Trophoblast cell (in vitro differentiated cells and primary cell): ENCODE measurements at regions not wholly inside any gene's neighbourhood (a gene's known extent, or its start where the extent isn't known, plus 50 kb on each side); places are given as distances from the start of the nearest gene placed in this dataset.

Experiments used
- DNase-seq, 2 donors: peaks; one replicate each; pipeline ENCODE4 v3.0.0-alpha.2; 2016
- H2AFZ ChIP-seq: 2 replicates; pipeline ENCODE4 v1.6.1; 2013; ENCODE audit warnings: low read length, moderate library complexity, mild to moderate bottlenecking; ENCODE audit not compliant: insufficient read depth, poor library complexity
- H2AK5ac ChIP-seq: 2 replicates; pipeline ENCODE4 v1.6.1; 2013; ENCODE audit warnings: mild to moderate bottlenecking, low read length
- H2BK120ac ChIP-seq: 2 replicates; pipeline ENCODE4 v1.6.1; 2013; ENCODE audit warnings: low read length, mild to moderate bottlenecking, moderate library complexity; ENCODE audit not compliant: insufficient read depth, poor library complexity
- H2BK12ac ChIP-seq: 2 replicates; pipeline ENCODE4 v1.6.1; 2013; ENCODE audit warnings: mild to moderate bottlenecking, low read length, moderate library complexity
- H2BK5ac ChIP-seq: 2 replicates; pipeline ENCODE4 v1.6.1; 2013; ENCODE audit warnings: low read length, low read depth, moderate library complexity, mild to moderate bottlenecking; ENCODE audit not compliant: poor library complexity
- H3K14ac ChIP-seq: 2 replicates; pipeline ENCODE4 v1.6.1; 2013; ENCODE audit warnings: mild to moderate bottlenecking, low read length
- H3K18ac ChIP-seq: 2 replicates; pipeline ENCODE4 v1.6.1; 2013; ENCODE audit warnings: mild to moderate bottlenecking, low read length
- H3K23ac ChIP-seq: 2 replicates; pipeline ENCODE4 v1.6.1; 2013; ENCODE audit warnings: low read length
- H3K27ac ChIP-seq: 2 replicates; pipeline ENCODE4 v1.5.1; 2013; ENCODE audit warnings: low read depth, mild to moderate bottlenecking, inconsistent platforms, low read length, moderate library complexity
- H3K27me3 ChIP-seq: 2 replicates; pipeline ENCODE4 v1.6.1; 2013; ENCODE audit warnings: inconsistent platforms, mild to moderate bottlenecking, low read length, moderate library complexity; ENCODE audit not compliant: insufficient read depth
- H3K36me3 ChIP-seq, 2 experiments: 1 replicate in 1 of 2; 2 replicates in 1 of 2; pipeline ENCODE4 v1.6.1; 2013; ENCODE audit warnings: low read length in 2 of 2, mild to moderate bottlenecking in 2 of 2, moderate library complexity in 1 of 2; ENCODE audit not compliant: insufficient read depth in 2 of 2, control insufficient read depth in 1 of 2
- H3K4ac ChIP-seq: 2 replicates; pipeline ENCODE4 v1.6.1; 2013; ENCODE audit warnings: low read depth, mild to moderate bottlenecking, low read length, moderate library complexity
- H3K4me1 ChIP-seq, 2 experiments: 1 replicate in 1 of 2; 2 replicates in 1 of 2; pipeline ENCODE4 v1.6.1; 2013; ENCODE audit warnings: low read length in 2 of 2, mild to moderate bottlenecking in 2 of 2, moderate library complexity in 1 of 2; ENCODE audit not compliant: insufficient read depth in 2 of 2, control insufficient read depth in 1 of 2
- H3K4me2 ChIP-seq: 2 replicates; pipeline ENCODE4 v1.6.1; 2013; ENCODE audit warnings: inconsistent platforms, mild to moderate bottlenecking, low read length, moderate library complexity
- H3K4me3 ChIP-seq: 2 replicates; pipeline ENCODE4 v1.5.1; 2013; ENCODE audit warnings: mild to moderate bottlenecking, low read depth, low read length, inconsistent platforms
- H3K79me1 ChIP-seq: one replicate; pipeline ENCODE4 v1.6.1; 2013; ENCODE audit warnings: low read length
- H3K79me2 ChIP-seq: 2 replicates; pipeline ENCODE4 v1.6.1; 2013; ENCODE audit warnings: low read length, mild to moderate bottlenecking; ENCODE audit not compliant: control insufficient read depth, insufficient read depth, poor library complexity
- H3K9ac ChIP-seq: 2 replicates; pipeline ENCODE4 v1.6.1; 2013; ENCODE audit warnings: mild to moderate bottlenecking, low read length
- H3K9me3 ChIP-seq: 2 replicates; pipeline ENCODE4 v1.6.1; 2013; ENCODE audit warnings: low read depth, mild to moderate bottlenecking, control low read depth, inconsistent platforms, low read length; ENCODE audit not compliant: insufficient read depth
- H4K12ac ChIP-seq: 2 replicates; pipeline ENCODE4 v1.6.1; 2013; ENCODE audit warnings: low read depth, mild to moderate bottlenecking, low read length, moderate library complexity
- H4K8ac ChIP-seq: 2 replicates; pipeline ENCODE4 v1.6.1; 2013; ENCODE audit warnings: low read depth, mild to moderate bottlenecking, low read length, moderate library complexity
- H4K91ac ChIP-seq: one replicate; pipeline ENCODE4 v1.6.1; 2013; ENCODE audit warnings: low read depth, mild to moderate bottlenecking, low read length, moderate library complexity
- WGBS: extraction: QIAGEN DNeasy Blood & Tissue Kit; methylation state at CpG from one replicate; pipeline ENCODE4 v1.1.7; 2013; ENCODE audit warnings: missing lambda C conversion rate; ENCODE audit not compliant: insufficient read length, insufficient coverage; ENCODE audit errors: extremely low coverage; 5-methylcytosine and 5-hydroxymethylcytosine counted together

DNA sequence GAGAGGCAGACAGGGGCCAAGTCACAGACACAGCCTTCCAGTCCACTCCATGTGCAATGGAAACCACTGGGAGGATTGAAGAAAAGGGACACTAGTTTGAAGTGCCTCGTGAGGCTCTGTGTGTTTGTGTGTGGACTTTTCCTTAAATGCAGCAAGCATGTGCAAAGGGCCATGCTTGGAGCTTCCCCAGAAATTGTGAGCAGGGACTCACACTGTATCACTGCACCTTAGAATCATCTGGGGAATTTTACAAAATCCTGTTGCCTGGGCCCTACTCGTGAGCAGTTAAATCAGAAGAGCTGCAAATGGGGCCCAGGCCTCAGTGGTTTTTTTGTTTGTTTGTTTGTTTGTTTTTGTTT, 137.8 kb downstream of the TRIM43 start:
- Histone ChIP-seq H2AFZ (no peak overlapping the region), H4K8ac (no peak overlapping the region), H4K12ac (no peak overlapping the region), H3K79me1 (no peaks in the 10 kb centered on the region), H2BK120ac (no peak overlapping the region), H2BK12ac (no peak overlapping the region), H3K79me2 (no peaks in the 10 kb centered on the region), H2AK5ac (no peak overlapping the region), H3K18ac (no peak overlapping the region), H3K9me3 (no peaks in the 10 kb centered on the region), H3K14ac (no peak overlapping the region), H4K91ac (no peak overlapping the region), H3K27me3 (no peaks in the 10 kb centered on the region), H3K4me3 (no peak overlapping the region), H2BK5ac (no peak overlapping the region), H3K4ac (no peak overlapping the region), H3K9ac (no peak overlapping the region), H3K36me3 (no peaks in the 10 kb centered on the region), H3K4me1 (no peaks in the 10 kb centered on the region), H3K27ac (no peak overlapping the region), H3K4me2 (no peak overlapping the region), H3K23ac (no peak overlapping the region)
- WGBS, result no CpG with 5 or more reads among the region's 2 CpGs
- DNase-seq, result no peak

DNA sequence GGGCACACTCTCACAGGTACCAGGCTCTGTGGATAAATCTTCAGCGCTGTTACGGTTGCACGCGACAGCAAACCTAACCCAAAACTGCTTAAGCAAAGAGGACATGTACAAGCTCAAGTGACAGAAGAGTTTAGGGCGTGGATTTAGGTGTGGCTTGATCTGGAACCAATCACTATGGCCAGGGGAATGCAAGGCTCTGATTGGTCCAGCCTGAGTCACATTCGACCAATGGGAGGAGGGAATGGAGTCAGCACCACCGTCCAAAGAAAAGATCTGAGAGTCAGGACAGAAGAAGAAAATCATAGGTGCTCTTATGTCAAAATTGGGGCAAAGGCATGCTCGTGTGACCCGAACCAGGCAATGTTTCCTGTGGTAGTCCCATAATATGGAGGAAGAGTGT, 139.0 kb downstream of the TRIM43 start:
- H3K27me3 ChIP-seq, result no peaks in the 10 kb centered on the region
- no peak overlapping the region for H3K18ac ChIP-seq
- WGBS, result no CpG with 5 or more reads among the region's 9 CpGs
- no peak overlapping the region for H4K8ac ChIP-seq
- H3K9ac ChIP-seq, result no peak overlapping the region
- no peak overlapping the region for H3K27ac ChIP-seq
- no peaks in the 10 kb centered on the region for H3K9me3 ChIP-seq
- H2AK5ac ChIP-seq, result no peak overlapping the region
- no peak overlapping the region for H3K14ac ChIP-seq
- no peak overlapping the region for H2BK120ac ChIP-seq
- H3K23ac ChIP-seq, result no peak overlapping the region
- H4K91ac ChIP-seq, result no peak overlapping the region
- no peak overlapping the region for H2BK5ac ChIP-seq
- H3K79me2 ChIP-seq, result no peaks in the 10 kb centered on the region
- no peaks in the 10 kb centered on the region for H3K79me1 ChIP-seq
- no peak overlapping the region for H4K12ac ChIP-seq
- H3K4ac ChIP-seq, result no peak overlapping the region
- H3K4me2 ChIP-seq, result no peak overlapping the region
- no peak overlapping the region for H2BK12ac ChIP-seq
- no peak overlapping the region for H2AFZ ChIP-seq
- DNase-seq, result no peak
- no peaks in the 10 kb centered on the region for H3K4me1 ChIP-seq
- no peak overlapping the region for H3K4me3 ChIP-seq
- H3K36me3 ChIP-seq, result no peaks in the 10 kb centered on the region

DNA sequence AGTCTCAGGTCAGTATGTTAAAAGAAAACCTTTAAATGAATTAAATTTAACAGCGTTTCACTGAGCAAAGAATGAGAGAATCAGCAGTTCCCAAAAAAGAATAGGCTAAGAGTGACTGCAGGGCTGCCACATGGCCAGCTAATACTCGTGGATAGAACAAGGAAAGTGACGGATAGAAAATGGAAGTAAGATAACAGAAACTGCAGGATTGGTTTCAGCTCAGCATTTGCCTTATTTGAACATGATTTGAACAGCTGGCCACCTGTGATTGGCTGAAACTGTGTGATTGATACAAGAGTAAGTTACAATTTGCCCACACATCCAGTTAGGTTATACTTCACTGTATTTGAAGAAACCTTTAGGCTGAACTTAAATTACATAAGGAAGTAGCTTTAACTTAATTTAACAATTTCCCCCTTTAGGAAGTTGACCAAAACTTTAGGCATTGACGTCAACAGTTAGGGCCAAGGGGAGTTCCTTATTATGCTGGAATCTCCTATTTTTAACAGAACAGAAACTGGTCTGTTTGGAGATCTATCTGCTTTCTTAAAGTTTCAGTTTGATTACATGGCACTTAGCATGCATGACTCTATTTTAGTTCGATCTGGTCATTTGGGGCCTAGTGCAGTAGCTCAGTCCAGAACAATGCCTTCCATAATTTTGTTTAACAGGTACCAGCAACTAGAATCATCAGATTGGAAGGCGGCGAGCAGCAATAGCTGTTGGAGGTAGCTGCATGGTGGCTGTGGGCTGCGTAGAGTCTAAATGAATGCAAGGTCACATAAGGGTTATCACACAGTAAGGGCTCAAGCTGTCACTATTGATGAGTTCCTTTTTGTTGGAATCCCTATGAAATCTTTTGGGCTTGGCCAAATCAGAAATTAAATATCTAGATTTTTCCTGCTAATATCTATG, 143.4 kb downstream of the TRIM43 start:
- WGBS, result no CpG with 5 or more reads among the region's 8 CpGs
- Histone ChIP-seq H3K27me3 (no peaks in the 10 kb centered on the region), H4K8ac (no peak overlapping the region), H3K14ac (no peak overlapping the region), H3K79me1 (no peaks in the 10 kb centered on the region), H3K23ac (no peak overlapping the region), H3K9me3 (no peaks in the 10 kb centered on the region), H2BK120ac (no peak overlapping the region), H3K27ac (no peak overlapping the region), H3K4ac (no peak overlapping the region), H2AK5ac (no peak overlapping the region), H3K4me2 (no peak overlapping the region), H2AFZ (no peak overlapping the region), H3K36me3 (no peaks in the 10 kb centered on the region), H4K91ac (no peak overlapping the region), H2BK12ac (no peak overlapping the region), H2BK5ac (no peak overlapping the region), H3K4me3 (no peak overlapping the region), H4K12ac (no peak overlapping the region), H3K79me2 (no peaks in the 10 kb centered on the region), H3K18ac (no peak overlapping the region), H3K4me1 (no peaks in the 10 kb centered on the region), H3K9ac (no peak overlapping the region)
- DNase-seq, result peak; percentile 27 to 54

DNA sequence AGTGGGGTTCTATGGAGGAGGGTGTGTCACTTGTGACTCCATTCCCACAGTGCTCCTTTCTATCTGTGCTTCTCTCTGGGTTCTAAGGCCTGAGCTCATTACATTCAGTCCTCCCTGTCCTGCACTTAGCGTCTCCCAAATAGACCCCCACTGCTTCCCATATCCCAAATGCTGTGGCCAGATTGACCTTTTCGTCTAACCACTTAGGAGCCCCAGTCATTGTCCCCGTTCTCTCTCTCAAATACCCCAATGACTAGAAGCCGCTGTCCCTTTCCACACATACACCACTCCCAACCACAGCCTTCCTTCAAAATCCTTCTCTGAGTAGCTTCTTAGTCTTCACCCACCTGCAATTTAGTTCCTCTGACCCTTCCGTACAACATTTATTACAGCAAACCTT, 146.5 kb downstream of the TRIM43 start:
- Histone ChIP-seq H3K27me3 (no peaks in the 10 kb centered on the region), H3K27ac (no peak overlapping the region), H3K9me3 (no peaks in the 10 kb centered on the region), H3K18ac (no peak overlapping the region), H3K79me1 (no peaks in the 10 kb centered on the region), H3K14ac (no peak overlapping the region), H2AFZ (no peak overlapping the region), H3K23ac (no peak overlapping the region), H2BK120ac (no peak overlapping the region), H2BK12ac (no peak overlapping the region), H2AK5ac (no peak overlapping the region), H2BK5ac (no peak overlapping the region), H4K91ac (no peak overlapping the region), H3K79me2 (no peaks in the 10 kb centered on the region), H3K36me3 (no peaks in the 10 kb centered on the region), H3K4ac (no peak overlapping the region), H4K12ac (no peak overlapping the region), H4K8ac (no peak overlapping the region), H3K4me3 (no peak overlapping the region), H3K4me1 (no peaks in the 10 kb centered on the region), H3K9ac (no peak overlapping the region), H3K4me2 (no peak overlapping the region)
- no peak for DNase-seq
- WGBS, result no CpG with 5 or more reads among the region's 5 CpGs
